ENCODE measurements at regions not wholly inside any gene's neighbourhood (a gene's known extent, or its start where the extent isn't known, plus 50 kb on each side); places are given as distances from the start of the nearest gene placed in this dataset.

- TF ChIP-seq CTCF (conservative IDR thresholded peaks at IDR 0.05 in 1 of 2, IDR thresholded peaks at IDR 0.05 in 1 of 2; ENCODE audit: extremely low read depth in 1 of 2, insufficient read depth in 1 of 2, low read depth in 1 of 2, low read length in 2 of 2), result no peak
- no peak for TF ChIP-seq EZH2 (IDR thresholded peaks at IDR 0.05; ENCODE audit: borderline replicate concordance, low read length)
Measured at GRCh38 chr7:140263277-140263676, 86.5 kb upstream of the KDM7A start.

Data from mammary epithelial cell (primary cell).